Epithelial cell of proximal tubule (primary cell): ENCODE measurements at regions not wholly inside any gene's neighbourhood (a gene's known extent, or its start where the extent isn't known, plus 50 kb on each side); places are given as distances from the start of the nearest gene placed in this dataset.

Source experiments
- DNase-seq: peaks from one replicate; pipeline ENCODE4 v3.0.0-alpha.2; 2011; ENCODE audit warnings: low read depth
- H3K4me3 ChIP-seq: 2 replicates; pipeline ENCODE4 v1.5.1; 2011; ENCODE audit warnings: low read depth, mild to moderate bottlenecking, low read length
- CTCF ChIP-seq: conservative IDR thresholded peaks from 2 replicates; pipeline ENCODE4 v1.5.1; 2012; ENCODE audit warnings: low read depth, mild to moderate bottlenecking, low read length

GRCh38 chr10:59557642-59558041 is 152.0 kb downstream of the SLC16A9 start:
- no peak overlapping the region for H3K4me3 ChIP-seq
- no peak for DNase-seq
- no peak for TF ChIP-seq CTCF

DNA sequence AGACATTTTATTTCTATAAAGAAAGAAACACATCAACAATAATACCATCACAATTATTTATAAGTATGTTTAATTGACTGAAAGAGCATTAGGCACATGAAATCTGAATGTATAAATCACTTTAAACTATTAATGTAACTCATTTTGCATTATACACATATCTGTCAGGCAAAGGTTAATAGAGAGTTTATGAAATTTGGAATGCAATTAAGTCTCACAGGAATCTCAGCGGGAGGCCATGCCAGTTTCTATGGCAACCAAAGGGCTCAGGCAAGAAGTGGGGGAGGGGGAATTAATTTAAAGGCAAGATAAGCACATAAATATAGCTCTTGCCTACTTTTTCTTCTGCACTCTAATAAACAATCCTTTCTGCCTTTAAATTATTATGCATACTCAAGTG is 152.6 kb downstream of the SLC16A9 start:
- H3K4me3 ChIP-seq = no peak overlapping the region
- no peak for DNase-seq
- no peak for TF ChIP-seq CTCF

GRCh38 chr10:59553162-59553900 is 156.3 kb downstream of the SLC16A9 start:
- no peak for TF ChIP-seq CTCF
- DNase-seq = no peak
- no peak overlapping the region for H3K4me3 ChIP-seq

GRCh38 chr10:59550061-59550460 is 159.6 kb downstream of the SLC16A9 start:
- H3K4me3 ChIP-seq = no peak overlapping the region
- no peak for DNase-seq
- no peak for TF ChIP-seq CTCF

GRCh38 chr10:59538623-59539022 is 171.0 kb downstream of the SLC16A9 start:
- H3K4me3 ChIP-seq = no peak overlapping the region
- DNase-seq = no peak
- TF ChIP-seq CTCF = no peak

DNA sequence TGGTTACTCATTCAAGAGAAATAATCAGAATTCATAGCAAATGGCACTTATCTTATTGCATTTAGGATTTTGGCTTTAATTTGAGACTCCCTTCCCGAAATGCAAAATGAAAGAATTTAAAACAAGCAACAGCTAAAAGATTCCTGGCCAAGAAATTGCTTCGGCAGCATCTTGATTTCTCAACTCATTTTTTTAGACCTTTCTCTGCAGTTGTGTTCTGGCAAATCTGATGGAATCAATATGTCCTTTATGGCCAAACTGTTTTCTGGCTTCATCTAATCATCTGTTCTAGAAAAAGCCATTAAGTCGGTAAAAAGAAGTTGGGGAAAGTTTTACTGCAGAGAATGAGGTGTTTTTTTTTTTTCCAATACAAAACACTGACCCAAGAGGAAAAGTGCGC is 172.1 kb downstream of the SLC16A9 start:
- H3K4me3 ChIP-seq = no peak overlapping the region
- TF ChIP-seq CTCF = no peak
- no peak for DNase-seq
